Fibroblast of lung (primary cell): ENCODE measurements at regions not wholly inside any gene's neighbourhood (a gene's known extent, or its start where the extent isn't known, plus 50 kb on each side); places are given as distances from the start of the nearest gene placed in this dataset.

Source experiments
- EZH2 ChIP-seq: IDR thresholded peaks from 2 replicates; pipeline ENCODE4 v1.5.1; 2012; ENCODE audit warnings: low read length, control low read depth, mild to moderate bottlenecking; ENCODE audit errors: missing control alignments
- TF ChIP-seq, protein P1 (sequence below), 2 donors: IDR thresholded peaks in 1 of 2; conservative IDR thresholded peaks in 1 of 2; 1 replicate in 1 of 2; 2 replicates in 1 of 2; pipeline ENCODE4 v1.5.1; 2011 to 2012; ENCODE audit warnings: low read length in 2 of 2, control low read depth in 1 of 2, inconsistent platforms in 1 of 2, low read depth in 1 of 2, mild to moderate bottlenecking in 1 of 2

DNA sequence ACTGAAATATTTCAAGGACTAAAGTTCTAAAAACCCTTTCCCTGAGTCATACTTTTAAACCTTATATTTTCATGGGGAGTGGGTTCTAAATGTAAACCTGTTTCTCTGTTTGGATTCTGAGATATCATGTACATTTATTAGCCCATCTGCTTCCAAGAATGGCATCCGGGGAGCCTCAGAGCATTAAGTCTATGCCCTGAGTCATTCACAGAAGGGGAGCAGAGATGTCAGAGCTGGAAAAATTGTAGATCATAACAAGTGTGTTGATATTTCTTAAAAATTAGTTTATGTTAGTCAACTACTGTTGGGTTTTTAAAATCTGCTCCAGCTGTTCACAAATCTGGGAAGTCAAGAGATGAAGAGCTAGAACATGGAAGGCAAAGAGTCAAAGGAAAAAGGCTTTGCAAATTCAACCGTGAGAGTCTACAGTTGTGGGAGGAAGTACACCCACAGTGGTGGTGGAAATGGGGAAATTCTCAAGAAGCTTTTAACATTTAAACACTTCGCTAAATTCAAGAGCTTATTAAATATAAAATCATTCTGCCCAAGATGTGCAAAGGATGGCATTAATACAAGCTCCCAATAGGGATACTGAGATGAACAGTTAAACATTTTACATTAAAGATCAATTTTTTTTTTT lies 70.5 kb upstream of the FLRT2 start:
- no peak for TF ChIP-seq EZH2
- TF ChIP-seq, protein P1, sequence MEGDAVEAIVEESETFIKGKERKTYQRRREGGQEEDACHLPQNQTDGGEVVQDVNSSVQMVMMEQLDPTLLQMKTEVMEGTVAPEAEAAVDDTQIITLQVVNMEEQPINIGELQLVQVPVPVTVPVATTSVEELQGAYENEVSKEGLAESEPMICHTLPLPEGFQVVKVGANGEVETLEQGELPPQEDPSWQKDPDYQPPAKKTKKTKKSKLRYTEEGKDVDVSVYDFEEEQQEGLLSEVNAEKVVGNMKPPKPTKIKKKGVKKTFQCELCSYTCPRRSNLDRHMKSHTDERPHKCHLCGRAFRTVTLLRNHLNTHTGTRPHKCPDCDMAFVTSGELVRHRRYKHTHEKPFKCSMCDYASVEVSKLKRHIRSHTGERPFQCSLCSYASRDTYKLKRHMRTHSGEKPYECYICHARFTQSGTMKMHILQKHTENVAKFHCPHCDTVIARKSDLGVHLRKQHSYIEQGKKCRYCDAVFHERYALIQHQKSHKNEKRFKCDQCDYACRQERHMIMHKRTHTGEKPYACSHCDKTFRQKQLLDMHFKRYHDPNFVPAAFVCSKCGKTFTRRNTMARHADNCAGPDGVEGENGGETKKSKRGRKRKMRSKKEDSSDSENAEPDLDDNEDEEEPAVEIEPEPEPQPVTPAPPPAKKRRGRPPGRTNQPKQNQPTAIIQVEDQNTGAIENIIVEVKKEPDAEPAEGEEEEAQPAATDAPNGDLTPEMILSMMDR (conservative IDR thresholded peaks at IDR 0.05 in 1 of 2, IDR thresholded peaks at IDR 0.05 in 1 of 2; ENCODE audit: low read depth in 1 of 2, low read length in 2 of 2): no peak
